ENCODE measurements at regions not wholly inside any gene's neighbourhood (a gene's known extent, or its start where the extent isn't known, plus 50 kb on each side); places are given as distances from the start of the nearest gene placed in this dataset.

- Histone ChIP-seq H3K36me3 (ENCODE audit: control insufficient read depth in 2 of 2, insufficient read depth in 2 of 2, low read length in 2 of 2) (no peaks in the 10 kb centered on the region), H3K9ac (ENCODE audit: low read depth in 1 of 2, low read length in 2 of 2) (no peak overlapping the region), H3K27me3 (ENCODE audit: control insufficient read depth in 2 of 2, insufficient read depth in 2 of 2, low read length in 2 of 2) (no peaks in the 10 kb centered on the region), H3K4me1 (ENCODE audit: control insufficient read depth in 2 of 2, insufficient read depth in 2 of 2, low read length in 2 of 2) (no peaks in the 10 kb centered on the region), H3K27ac (ENCODE audit: low read depth in 2 of 2, low read length in 2 of 2) (no peak overlapping the region), H3K4me3 (ENCODE audit: low read length in 2 of 2) (no peak overlapping the region), H3K9me3 (ENCODE audit: control insufficient read depth in 2 of 2, low read length in 2 of 2) (no peaks in the 10 kb centered on the region)
Measured at GRCh38 chr6:148222846-148223245, 119.8 kb upstream of the SASH1 start.

- no peak overlapping the region for H3K27ac ChIP-seq (ENCODE audit: low read depth in 2 of 2, low read length in 2 of 2)
- no peak overlapping the region for H3K4me3 ChIP-seq (ENCODE audit: low read length in 2 of 2)
- H3K9me3 ChIP-seq (ENCODE audit: control insufficient read depth in 2 of 2, low read length in 2 of 2): no peaks in the 10 kb centered on the region
- no peaks in the 10 kb centered on the region for H3K36me3 ChIP-seq (ENCODE audit: control insufficient read depth in 2 of 2, insufficient read depth in 2 of 2, low read length in 2 of 2)
- no peak overlapping the region for H3K9ac ChIP-seq (ENCODE audit: low read depth in 1 of 2, low read length in 2 of 2)
- H3K27me3 ChIP-seq (ENCODE audit: control insufficient read depth in 2 of 2, insufficient read depth in 2 of 2, low read length in 2 of 2): no peaks in the 10 kb centered on the region
- no peaks in the 10 kb centered on the region for H3K4me1 ChIP-seq (ENCODE audit: control insufficient read depth in 2 of 2, insufficient read depth in 2 of 2, low read length in 2 of 2)
Measured at GRCh38 chr6:148223424-148223842, 119.2 kb upstream of the SASH1 start.

GRCh38 chr6:148225871-148226270, 116.8 kb upstream of the SASH1 start:
- Histone ChIP-seq H3K4me1 (ENCODE audit: control insufficient read depth in 2 of 2, insufficient read depth in 2 of 2, low read length in 2 of 2) (no peaks in the 10 kb centered on the region), H3K4me3 (ENCODE audit: low read length in 2 of 2) (no peak overlapping the region), H3K27ac (ENCODE audit: low read depth in 2 of 2, low read length in 2 of 2) (no peak overlapping the region), H3K9me3 (ENCODE audit: control insufficient read depth in 2 of 2, low read length in 2 of 2) (no peaks in the 10 kb centered on the region), H3K9ac (ENCODE audit: low read depth in 1 of 2, low read length in 2 of 2) (no peak overlapping the region), H3K27me3 (ENCODE audit: control insufficient read depth in 2 of 2, insufficient read depth in 2 of 2, low read length in 2 of 2) (no peaks in the 10 kb centered on the region), H3K36me3 (ENCODE audit: control insufficient read depth in 2 of 2, insufficient read depth in 2 of 2, low read length in 2 of 2) (no peaks in the 10 kb centered on the region)

GRCh38 chr6:148226284-148226683, 116.4 kb upstream of the SASH1 start:
- Histone ChIP-seq H3K4me3 (ENCODE audit: low read length in 2 of 2) (no peak overlapping the region), H3K27me3 (ENCODE audit: control insufficient read depth in 2 of 2, insufficient read depth in 2 of 2, low read length in 2 of 2) (no peaks in the 10 kb centered on the region), H3K36me3 (ENCODE audit: control insufficient read depth in 2 of 2, insufficient read depth in 2 of 2, low read length in 2 of 2) (no peaks in the 10 kb centered on the region), H3K9me3 (ENCODE audit: control insufficient read depth in 2 of 2, low read length in 2 of 2) (no peaks in the 10 kb centered on the region), H3K9ac (ENCODE audit: low read depth in 1 of 2, low read length in 2 of 2) (no peak overlapping the region), H3K27ac (ENCODE audit: low read depth in 2 of 2, low read length in 2 of 2) (no peak overlapping the region), H3K4me1 (ENCODE audit: control insufficient read depth in 2 of 2, insufficient read depth in 2 of 2, low read length in 2 of 2) (no peaks in the 10 kb centered on the region)

GRCh38 chr6:148231572-148231971, 111.1 kb upstream of the SASH1 start:
- no peak overlapping the region for H3K9ac ChIP-seq (ENCODE audit: low read depth in 1 of 2, low read length in 2 of 2)
- H3K9me3 ChIP-seq (ENCODE audit: control insufficient read depth in 2 of 2, low read length in 2 of 2): no peaks in the 10 kb centered on the region
- no peaks in the 10 kb centered on the region for H3K4me1 ChIP-seq (ENCODE audit: control insufficient read depth in 2 of 2, insufficient read depth in 2 of 2, low read length in 2 of 2)
- H3K27ac ChIP-seq (ENCODE audit: low read depth in 2 of 2, low read length in 2 of 2): no peak overlapping the region
- H3K27me3 ChIP-seq (ENCODE audit: control insufficient read depth in 2 of 2, insufficient read depth in 2 of 2, low read length in 2 of 2): no peaks in the 10 kb centered on the region
- no peaks in the 10 kb centered on the region for H3K36me3 ChIP-seq (ENCODE audit: control insufficient read depth in 2 of 2, insufficient read depth in 2 of 2, low read length in 2 of 2)
- no peak overlapping the region for H3K4me3 ChIP-seq (ENCODE audit: low read length in 2 of 2)

- no peak overlapping the region for H3K4me3 ChIP-seq (ENCODE audit: low read length in 2 of 2)
- H3K27ac ChIP-seq (ENCODE audit: low read depth in 2 of 2, low read length in 2 of 2): no peak overlapping the region
- H3K4me1 ChIP-seq (ENCODE audit: control insufficient read depth in 2 of 2, insufficient read depth in 2 of 2, low read length in 2 of 2): no peaks in the 10 kb centered on the region
- H3K9me3 ChIP-seq (ENCODE audit: control insufficient read depth in 2 of 2, low read length in 2 of 2): no peaks in the 10 kb centered on the region
- H3K9ac ChIP-seq (ENCODE audit: low read depth in 1 of 2, low read length in 2 of 2): no peak overlapping the region
- no peaks in the 10 kb centered on the region for H3K27me3 ChIP-seq (ENCODE audit: control insufficient read depth in 2 of 2, insufficient read depth in 2 of 2, low read length in 2 of 2)
- no peaks in the 10 kb centered on the region for H3K36me3 ChIP-seq (ENCODE audit: control insufficient read depth in 2 of 2, insufficient read depth in 2 of 2, low read length in 2 of 2)
Measured at GRCh38 chr6:148235446-148235845, 107.2 kb upstream of the SASH1 start.

GRCh38 chr6:148238713-148239112, 103.9 kb upstream of the SASH1 start:
- Histone ChIP-seq H3K27ac (ENCODE audit: low read depth in 2 of 2, low read length in 2 of 2) (no peak overlapping the region), H3K4me1 (ENCODE audit: control insufficient read depth in 2 of 2, insufficient read depth in 2 of 2, low read length in 2 of 2) (no peaks in the 10 kb centered on the region), H3K9ac (ENCODE audit: low read depth in 1 of 2, low read length in 2 of 2) (no peak overlapping the region)

GRCh38 chr6:148239215-148239614, 103.4 kb upstream of the SASH1 start:
- no peaks in the 10 kb centered on the region for H3K4me1 ChIP-seq (ENCODE audit: control insufficient read depth in 2 of 2, insufficient read depth in 2 of 2, low read length in 2 of 2)
- H3K9me3 ChIP-seq (ENCODE audit: control insufficient read depth in 2 of 2, low read length in 2 of 2): no peaks in the 10 kb centered on the region
- H3K4me3 ChIP-seq (ENCODE audit: low read length in 2 of 2): no peak overlapping the region
- no peak overlapping the region for H3K9ac ChIP-seq (ENCODE audit: low read depth in 1 of 2, low read length in 2 of 2)
- H3K27ac ChIP-seq (ENCODE audit: low read depth in 2 of 2, low read length in 2 of 2): no peak overlapping the region
- no peaks in the 10 kb centered on the region for H3K27me3 ChIP-seq (ENCODE audit: control insufficient read depth in 2 of 2, insufficient read depth in 2 of 2, low read length in 2 of 2)
- no peaks in the 10 kb centered on the region for H3K36me3 ChIP-seq (ENCODE audit: control insufficient read depth in 2 of 2, insufficient read depth in 2 of 2, low read length in 2 of 2)

More at GRCh38 chr6:148238713-148239112, 103.9 kb upstream of the SASH1 start:
- Histone ChIP-seq H3K27me3 (ENCODE audit: control insufficient read depth in 2 of 2, insufficient read depth in 2 of 2, low read length in 2 of 2) (no peaks in the 10 kb centered on the region), H3K36me3 (ENCODE audit: control insufficient read depth in 2 of 2, insufficient read depth in 2 of 2, low read length in 2 of 2) (no peaks in the 10 kb centered on the region), H3K4me3 (ENCODE audit: low read length in 2 of 2) (no peak overlapping the region), H3K9me3 (ENCODE audit: control insufficient read depth in 2 of 2, low read length in 2 of 2) (no peaks in the 10 kb centered on the region)

GRCh38 chr6:148239801-148240460, 102.7 kb upstream of the SASH1 start:
- Histone ChIP-seq H3K9me3 (ENCODE audit: control insufficient read depth in 2 of 2, low read length in 2 of 2) (no peaks in the 10 kb centered on the region), H3K36me3 (ENCODE audit: control insufficient read depth in 2 of 2, insufficient read depth in 2 of 2, low read length in 2 of 2) (no peaks in the 10 kb centered on the region), H3K4me1 (ENCODE audit: control insufficient read depth in 2 of 2, insufficient read depth in 2 of 2, low read length in 2 of 2) (no peaks in the 10 kb centered on the region), H3K27me3 (ENCODE audit: control insufficient read depth in 2 of 2, insufficient read depth in 2 of 2, low read length in 2 of 2) (no peaks in the 10 kb centered on the region), H3K27ac (ENCODE audit: low read depth in 2 of 2, low read length in 2 of 2) (no peak overlapping the region), H3K4me3 (ENCODE audit: low read length in 2 of 2) (no peak overlapping the region), H3K9ac (ENCODE audit: low read depth in 1 of 2, low read length in 2 of 2) (no peak overlapping the region)

GRCh38 chr6:148240461-148240840, 102.2 kb upstream of the SASH1 start:
- Histone ChIP-seq H3K9ac (ENCODE audit: low read depth in 1 of 2, low read length in 2 of 2) (no peak overlapping the region), H3K36me3 (ENCODE audit: control insufficient read depth in 2 of 2, insufficient read depth in 2 of 2, low read length in 2 of 2) (no peaks in the 10 kb centered on the region), H3K9me3 (ENCODE audit: control insufficient read depth in 2 of 2, low read length in 2 of 2) (no peaks in the 10 kb centered on the region), H3K27ac (ENCODE audit: low read depth in 2 of 2, low read length in 2 of 2) (peak overlapping the region in 1 of 2 donors; percentile 7), H3K4me3 (ENCODE audit: low read length in 2 of 2) (no peak overlapping the region), H3K4me1 (ENCODE audit: control insufficient read depth in 2 of 2, insufficient read depth in 2 of 2, low read length in 2 of 2) (no peaks in the 10 kb centered on the region), H3K27me3 (ENCODE audit: control insufficient read depth in 2 of 2, insufficient read depth in 2 of 2, low read length in 2 of 2) (no peaks in the 10 kb centered on the region)
